ENCODE measurements at regions not wholly inside any gene's neighbourhood (a gene's known extent, or its start where the extent isn't known, plus 50 kb on each side); places are given as distances from the start of the nearest gene placed in this dataset.

GRCh38 chr7:116325517-116325916, 115.2 kb downstream of the TES start:
- H3K4me1 ChIP-seq (replicated peaks; ENCODE audit: insufficient read depth), result 0 out of 2 replicates have a peak, but pooled peaks cover 5% of the 10 kb centered on the region
- no peak for TF ChIP-seq EZH2 (IDR thresholded peaks at IDR 0.05; ENCODE audit: low read depth)
- no peaks in the 10 kb centered on the region for H3K79me2 ChIP-seq (ENCODE audit: low read depth)
- no peak overlapping the region for H2AFZ ChIP-seq
- H3K9me3 ChIP-seq (ENCODE audit: insufficient read depth, low read depth), result 0 out of 2 replicates have a peak, but pooled peaks cover 5% of the 10 kb centered on the region
- no TSS peak for BruUV-seq (replicated peaks)
- no peak overlapping the region for H3K27ac ChIP-seq
- H3K9me2 ChIP-seq (ENCODE audit: insufficient read depth), result no peaks in the 10 kb centered on the region
- no peaks in the 10 kb centered on the region for H3K27me3 ChIP-seq (ENCODE audit: insufficient read depth, low read depth)
- DNase-seq, result no peak
- no peaks in the 10 kb centered on the region; the same call in 1 of the 2 replicates for H3F3A ChIP-seq (ENCODE audit: insufficient read depth, low read depth)
- H3K36me3 ChIP-seq (ENCODE audit: low read depth), result no peaks in the 10 kb centered on the region
- no peaks in the 10 kb centered on the region for H4K20me1 ChIP-seq (ENCODE audit: insufficient read depth)
- H3K4me3 ChIP-seq, result no peak overlapping the region
- CTCF ChIA-PET, result no interaction called here
- intact Hi-C loops (cut with micrococcal nuclease; ENCODE audit: unreplicated experiment), result no loop called here
- H3K4me2 ChIP-seq, result no peak overlapping the region
- POLR2A ChIA-PET (ENCODE audit: unreplicated experiment), result no interaction called here

DNA sequence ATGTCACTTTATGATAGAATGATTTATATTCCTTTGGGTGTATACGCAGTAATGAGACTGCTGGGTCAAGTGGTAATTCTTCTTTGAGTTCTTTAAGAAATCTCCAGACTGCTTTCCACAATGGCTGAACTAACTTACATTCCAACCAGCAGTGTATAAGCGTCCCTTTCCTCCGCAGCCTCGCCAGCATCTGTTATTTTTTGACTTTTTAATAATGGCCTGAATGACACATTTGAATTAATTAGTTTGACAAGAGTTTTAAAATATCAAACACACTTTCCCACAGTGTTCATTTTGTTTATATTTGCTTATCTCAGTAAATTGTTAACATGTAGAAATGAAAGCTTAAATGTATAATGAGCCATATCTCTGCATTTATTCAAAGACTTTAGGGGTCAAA, 116.8 kb downstream of the TES start:
- Histone ChIP-seq H3K9me3 (ENCODE audit: insufficient read depth, low read depth) (0 out of 2 replicates have a peak, but pooled peaks cover 4% of the 10 kb centered on the region), H2AFZ (no peak overlapping the region), H3K27ac (no peak overlapping the region), H3K4me1 (replicated peaks; ENCODE audit: insufficient read depth) (0 out of 2 replicates have a peak, but pooled peaks cover 5% of the 10 kb centered on the region), H3F3A (ENCODE audit: insufficient read depth, low read depth) (no peaks in the 10 kb centered on the region; the same call in 1 of the 2 replicates), H3K27me3 (ENCODE audit: insufficient read depth, low read depth) (no peaks in the 10 kb centered on the region), H3K9me2 (ENCODE audit: insufficient read depth) (no peaks in the 10 kb centered on the region), H3K79me2 (ENCODE audit: low read depth) (no peaks in the 10 kb centered on the region), H3K4me2 (no peak overlapping the region), H3K36me3 (ENCODE audit: low read depth) (no peaks in the 10 kb centered on the region), H3K4me3 (no peak overlapping the region), H4K20me1 (ENCODE audit: insufficient read depth) (no peaks in the 10 kb centered on the region)
- intact Hi-C loops (cut with micrococcal nuclease; ENCODE audit: unreplicated experiment), result no loop called here
- BruUV-seq (replicated peaks), result no TSS peak
- ChIA-PET CTCF (no interaction called here), POLR2A (ENCODE audit: unreplicated experiment) (no interaction called here)
- TF ChIP-seq CTCF (conservative IDR thresholded peaks at IDR 0.05), result no peak
- no peak for TF ChIP-seq EZH2 (IDR thresholded peaks at IDR 0.05; ENCODE audit: low read depth)
- no peak for DNase-seq

DNA sequence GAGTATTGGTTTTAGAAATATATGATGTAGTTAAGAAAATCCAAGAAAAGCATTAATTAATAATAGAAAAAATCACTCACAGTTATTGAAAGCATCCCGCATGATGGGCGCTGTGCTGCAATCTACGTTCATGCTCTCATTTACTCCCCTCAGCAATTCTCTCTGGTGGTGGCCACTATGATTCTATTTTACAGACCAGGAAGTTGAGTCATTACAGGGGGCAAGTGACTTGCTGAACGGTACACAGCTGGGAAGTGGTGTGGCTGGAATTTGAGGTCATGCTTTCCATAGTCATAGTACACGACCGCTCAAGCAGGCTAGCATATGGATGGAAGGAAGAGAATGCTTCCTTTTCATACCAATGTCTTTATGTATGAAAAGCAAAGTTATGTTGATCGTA, 117.4 kb downstream of the TES start:
- H4K20me1 ChIP-seq (ENCODE audit: insufficient read depth), result no peaks in the 10 kb centered on the region
- no peaks in the 10 kb centered on the region for H3K4me1 ChIP-seq (replicated peaks; ENCODE audit: insufficient read depth)
- H2AFZ ChIP-seq, result no peak overlapping the region
- H3K79me2 ChIP-seq (ENCODE audit: low read depth), result no peaks in the 10 kb centered on the region
- no peak overlapping the region for H3K27ac ChIP-seq
- TF ChIP-seq EZH2 (IDR thresholded peaks at IDR 0.05; ENCODE audit: low read depth), result no peak
- TF ChIP-seq CTCF (conservative IDR thresholded peaks at IDR 0.05), result no peak
- POLR2A ChIA-PET (ENCODE audit: unreplicated experiment), result interaction anchor here (0.7 kb wide), 1 partner anchor 29 kb away, joined by 11 read pairs; no protein-coding TSS in a partner anchor
- H3K4me3 ChIP-seq, result no peak overlapping the region
- no peaks in the 10 kb centered on the region for H3K36me3 ChIP-seq (ENCODE audit: low read depth)
- DNase-seq, result no peak
- 0 out of 2 replicates have a peak, but pooled peaks cover 4% of the 10 kb centered on the region for H3K9me3 ChIP-seq (ENCODE audit: insufficient read depth, low read depth)
- H3F3A ChIP-seq (ENCODE audit: insufficient read depth, low read depth), result no peaks in the 10 kb centered on the region; the same call in 1 of the 2 replicates
- no peaks in the 10 kb centered on the region for H3K27me3 ChIP-seq (ENCODE audit: insufficient read depth, low read depth)
- H3K4me2 ChIP-seq, result no peak overlapping the region
- H3K9me2 ChIP-seq (ENCODE audit: insufficient read depth), result no peaks in the 10 kb centered on the region
- no TSS peak for BruUV-seq (replicated peaks)
- intact Hi-C loops (cut with micrococcal nuclease; ENCODE audit: unreplicated experiment), result no loop called here
- CTCF ChIA-PET, result no interaction called here

DNA sequence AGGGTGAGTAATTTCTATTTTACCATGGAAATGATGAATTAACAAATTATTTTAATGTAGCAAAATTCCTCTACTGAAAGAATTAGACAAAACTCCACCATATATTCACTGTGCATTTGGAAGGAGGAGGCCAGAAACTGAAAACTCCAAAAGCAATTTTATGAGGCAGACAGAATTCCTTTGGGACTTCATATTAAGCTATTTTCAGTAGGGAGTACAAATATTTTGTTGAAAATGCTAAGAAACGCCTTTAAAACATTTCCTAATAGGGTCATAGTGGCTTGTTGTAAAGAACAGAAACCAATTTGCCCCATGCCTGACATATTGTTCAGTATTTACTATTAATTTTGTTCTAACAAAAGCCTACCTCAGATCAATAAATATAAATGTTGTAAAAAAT, 117.8 kb downstream of the TES start:
- Histone ChIP-seq H3K36me3 (ENCODE audit: low read depth) (no peaks in the 10 kb centered on the region), H3K4me3 (no peak overlapping the region), H3K4me2 (no peak overlapping the region), H3K79me2 (ENCODE audit: low read depth) (no peaks in the 10 kb centered on the region), H3K4me1 (replicated peaks; ENCODE audit: insufficient read depth) (no peaks in the 10 kb centered on the region), H3K9me3 (ENCODE audit: insufficient read depth, low read depth) (0 out of 2 replicates have a peak, but pooled peaks cover 4% of the 10 kb centered on the region), H4K20me1 (ENCODE audit: insufficient read depth) (no peaks in the 10 kb centered on the region), H3K9me2 (ENCODE audit: insufficient read depth) (no peaks in the 10 kb centered on the region), H3F3A (ENCODE audit: insufficient read depth, low read depth) (no peaks in the 10 kb centered on the region; the same call in 1 of the 2 replicates), H3K27ac (no peak overlapping the region), H2AFZ (no peak overlapping the region), H3K27me3 (ENCODE audit: insufficient read depth, low read depth) (no peaks in the 10 kb centered on the region)
- no peak for TF ChIP-seq CTCF (conservative IDR thresholded peaks at IDR 0.05)
- TF ChIP-seq EZH2 (IDR thresholded peaks at IDR 0.05; ENCODE audit: low read depth), result no peak
- POLR2A ChIA-PET (ENCODE audit: unreplicated experiment), result interaction anchor here (0.6 to 0.7 kb wide), 2 partner anchors 29 to 106 kb away, joined by 6 to 11 read pairs; no protein-coding TSS in a partner anchor
- CTCF ChIA-PET, result no interaction called here
- DNase-seq, result no peak
- intact Hi-C loops (cut with micrococcal nuclease; ENCODE audit: unreplicated experiment), result no loop called here
- no TSS peak for BruUV-seq (replicated peaks)

Data from PC-9 (cell line).